ENCODE measurements at regions not wholly inside any gene's neighbourhood (a gene's known extent, or its start where the extent isn't known, plus 50 kb on each side); places are given as distances from the start of the nearest gene placed in this dataset.
"Not testable (repeated sequence)": the region's sequence is repeated elsewhere in the genome, so short reads cannot be mapped to it uniquely, and the experiment has no call there.

- no peak for DNase-seq (ENCODE audit: low read depth in 2 of 2)
These were observed 215.0 kb downstream of the IL15 start for GRCh38 chr4:141851246-141851891.

- DNase-seq (ENCODE audit: low read depth in 2 of 2): no peak
These were observed 216.8 kb downstream of the IL15 start for GRCh38 chr4:141853091-141853764.

GRCh38 chr4:141858437-141858836 is 222.1 kb downstream of the IL15 start:
- no peak for DNase-seq (ENCODE audit: low read depth in 2 of 2)

GRCh38 chr4:141860974-141861373 is 224.6 kb downstream of the IL15 start:
- peak in 1 of 2 donors; percentile 11 for DNase-seq (ENCODE audit: low read depth in 2 of 2)

GRCh38 chr4:141870152-141870551 is 233.8 kb downstream of the IL15 start:
- no peak for DNase-seq (ENCODE audit: low read depth in 2 of 2)

GRCh38 chr4:141871086-141871770 is 234.8 kb downstream of the IL15 start:
- DNase-seq (ENCODE audit: low read depth in 2 of 2): peak in 1 of 2 donors; percentile 9

- not testable (repeated sequence) for DNase-seq (ENCODE audit: low read depth in 2 of 2)
These were observed 246.3 kb downstream of the IL15 start for GRCh38 chr4:141882650-141883049.

GRCh38 chr4:141884070-141884469 is 247.7 kb downstream of the IL15 start:
- no peak for DNase-seq (ENCODE audit: low read depth in 2 of 2)

GRCh38 chr4:141885112-141885511 is 248.7 kb downstream of the IL15 start:
- no peak for DNase-seq (ENCODE audit: low read depth in 2 of 2)

- peak in 1 of 2 donors; percentile 65 for DNase-seq (ENCODE audit: low read depth in 2 of 2)
These were observed 253.9 kb downstream of the IL15 start for GRCh38 chr4:141890279-141890678.

- DNase-seq (ENCODE audit: low read depth in 2 of 2): no peak
These were observed 255.1 kb downstream of the IL15 start for GRCh38 chr4:141891260-141892120.

GRCh38 chr4:141896687-141897086 is 260.3 kb downstream of the IL15 start:
- DNase-seq (ENCODE audit: low read depth in 2 of 2): no peak

- no peak for DNase-seq (ENCODE audit: low read depth in 2 of 2)
These were observed 262.0 kb downstream of the IL15 start for GRCh38 chr4:141898346-141898745.

- DNase-seq (ENCODE audit: low read depth in 2 of 2): no peak
These were observed 262.7 kb downstream of the IL15 start for GRCh38 chr4:141899103-141899502.

GRCh38 chr4:141899541-141899940 is 263.2 kb downstream of the IL15 start:
- DNase-seq (ENCODE audit: low read depth in 2 of 2): no peak

GRCh38 chr4:141900856-141901255 is 264.5 kb downstream of the IL15 start:
- DNase-seq (ENCODE audit: low read depth in 2 of 2): no peak

- DNase-seq (ENCODE audit: low read depth in 2 of 2): no peak
These were observed 269.4 kb downstream of the IL15 start for GRCh38 chr4:141905751-141906150.

- DNase-seq (ENCODE audit: low read depth in 2 of 2): no peak
These were observed 273.2 kb downstream of the IL15 start for GRCh38 chr4:141909541-141909940.

- peak; percentile 10 to 96 for DNase-seq (ENCODE audit: low read depth in 2 of 2)
These were observed 276.4 kb downstream of the IL15 start for GRCh38 chr4:141912831-141913230.

GRCh38 chr4:141913928-141914327 is 277.5 kb downstream of the IL15 start:
- DNase-seq (ENCODE audit: low read depth in 2 of 2): no peak

GRCh38 chr4:141914746-141915145 is 278.4 kb downstream of the IL15 start:
- no peak for DNase-seq (ENCODE audit: low read depth in 2 of 2)

GRCh38 chr4:141919649-141920048 is 283.3 kb downstream of the IL15 start:
- DNase-seq (ENCODE audit: low read depth in 2 of 2): no peak
